HG02798 (cell line): ENCODE measurements at regions not wholly inside any gene's neighbourhood (a gene's known extent, or its start where the extent isn't known, plus 50 kb on each side); places are given as distances from the start of the nearest gene placed in this dataset.

Experiments used
- ATAC-seq: cut with Tn5 transposase; IDR thresholded peaks from one replicate; pipeline ENCODE4 v1.9.1; 2021; ENCODE audit warnings: mild to moderate bottlenecking; ENCODE audit not compliant: unreplicated experiment, poor library complexity

DNA sequence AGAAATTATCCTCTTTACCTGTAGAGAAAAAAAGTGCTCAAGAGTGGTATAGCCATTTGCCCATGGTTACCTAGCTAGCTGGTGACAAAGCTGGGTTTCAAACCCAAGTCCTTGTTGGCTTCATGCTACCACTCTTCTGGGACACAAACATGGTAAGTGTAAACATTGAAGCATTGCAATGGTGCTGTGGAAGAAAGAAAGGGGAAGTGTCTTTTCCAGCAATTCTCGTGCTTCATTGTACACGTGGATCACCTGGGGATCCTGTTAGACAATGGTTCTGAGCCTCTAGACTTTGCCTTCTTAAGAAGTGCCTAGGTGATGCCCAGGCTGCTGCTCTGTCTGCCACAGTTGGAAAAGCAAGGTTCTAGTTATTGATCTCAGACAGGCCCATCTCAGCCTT lies 134.8 kb upstream of the CTNNB1 start:
- ATAC-seq, result no peak

DNA sequence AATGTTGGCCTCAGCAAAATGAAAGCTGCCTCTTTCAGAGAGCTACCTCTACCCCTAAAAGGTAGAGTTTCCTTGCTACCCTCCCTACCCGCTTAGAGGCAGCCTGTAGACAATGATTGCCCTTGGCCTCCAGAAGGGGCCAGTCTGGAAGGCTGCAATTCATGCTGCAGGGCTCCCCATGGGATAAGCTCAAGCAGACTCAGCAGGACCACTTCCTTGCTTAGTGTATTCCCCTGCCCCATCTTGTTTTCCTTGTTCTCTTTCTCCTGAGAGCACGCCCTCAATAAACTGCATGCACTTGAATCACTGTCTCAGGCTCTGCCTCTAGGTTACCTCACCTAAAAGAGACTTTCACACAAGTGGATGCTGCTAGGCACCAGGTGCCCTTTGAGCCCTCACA lies 134.0 kb upstream of the CTNNB1 start:
- ATAC-seq, result no peak

DNA sequence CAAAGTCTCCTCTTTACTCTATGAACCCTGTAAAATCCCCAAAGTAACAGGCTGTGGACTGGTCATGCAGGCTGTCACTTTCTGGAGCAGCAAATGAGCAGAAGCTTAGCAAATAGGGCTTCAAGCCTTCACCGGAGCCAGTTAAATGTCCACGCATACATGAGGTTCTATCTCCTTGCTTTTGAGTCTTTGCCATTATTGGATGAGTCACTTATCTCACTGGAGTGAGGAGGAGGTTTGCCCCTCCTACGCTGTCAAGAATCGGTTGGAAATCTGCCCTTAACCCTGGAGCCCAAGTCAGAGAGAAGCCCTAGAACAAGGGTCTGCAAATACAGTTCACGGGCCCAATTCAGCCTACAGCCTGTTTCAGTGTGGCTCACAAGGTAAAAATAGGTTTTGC lies 126.1 kb upstream of the CTNNB1 start:
- ATAC-seq, result no peak

DNA sequence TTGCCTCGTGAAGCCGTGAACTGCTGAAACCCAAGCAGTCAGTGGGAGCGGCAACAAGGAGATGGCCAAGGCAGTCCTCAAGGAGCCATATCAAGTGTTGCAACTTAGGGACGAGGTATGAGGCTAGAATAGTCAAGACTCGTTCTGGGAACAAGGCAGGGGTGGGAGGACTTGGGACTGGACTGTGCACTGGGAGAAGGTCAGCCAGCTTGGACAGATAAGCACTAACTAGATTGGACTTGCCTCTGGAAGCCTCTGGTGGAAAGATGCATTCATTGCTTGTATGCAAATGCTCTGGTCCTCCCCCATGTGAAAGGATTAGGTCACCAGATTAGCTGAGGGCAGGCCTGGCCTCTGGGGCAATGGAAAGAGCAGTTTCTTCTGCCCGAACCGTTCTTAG lies 123.3 kb upstream of the CTNNB1 start:
- ATAC-seq, result no peak

DNA sequence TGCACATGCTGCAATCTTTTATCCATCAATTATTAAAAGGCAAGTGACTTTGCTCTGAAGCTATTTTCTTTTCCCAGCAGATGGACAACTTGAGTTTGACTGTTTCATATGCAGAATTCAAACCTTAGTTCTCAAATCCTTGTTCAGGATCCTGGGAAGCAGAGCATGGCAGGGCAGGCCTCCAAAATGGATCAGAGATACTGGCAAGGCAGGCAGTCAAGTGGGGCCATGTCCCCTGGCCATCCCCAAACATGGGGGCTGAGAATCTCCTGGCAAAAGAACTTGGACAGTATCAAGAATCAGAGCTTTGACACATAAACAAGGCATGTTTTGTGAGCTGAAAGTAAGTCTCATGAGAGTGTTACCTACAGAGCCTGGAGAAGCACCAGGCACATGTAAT lies 122.9 kb upstream of the CTNNB1 start:
- no peak for ATAC-seq

DNA sequence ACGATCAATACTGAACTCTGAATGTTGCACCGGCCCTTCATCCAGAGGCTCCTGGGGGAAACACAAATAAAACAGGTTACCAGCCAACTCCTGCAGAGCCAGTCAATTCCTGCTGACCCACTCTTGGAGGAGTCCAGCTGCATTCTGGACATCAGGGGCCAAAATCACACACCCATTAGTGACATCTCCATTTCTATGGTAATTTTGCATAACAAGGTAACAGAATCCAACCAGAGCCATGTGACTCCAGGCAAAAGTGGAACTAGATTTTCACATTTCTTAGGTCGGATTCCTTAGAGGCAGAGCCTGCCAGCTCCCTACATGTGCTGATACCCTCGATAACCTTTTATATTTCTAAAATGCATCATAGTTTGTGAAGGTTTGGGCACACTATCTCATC lies 119.2 kb upstream of the CTNNB1 start:
- ATAC-seq, result no peak

DNA sequence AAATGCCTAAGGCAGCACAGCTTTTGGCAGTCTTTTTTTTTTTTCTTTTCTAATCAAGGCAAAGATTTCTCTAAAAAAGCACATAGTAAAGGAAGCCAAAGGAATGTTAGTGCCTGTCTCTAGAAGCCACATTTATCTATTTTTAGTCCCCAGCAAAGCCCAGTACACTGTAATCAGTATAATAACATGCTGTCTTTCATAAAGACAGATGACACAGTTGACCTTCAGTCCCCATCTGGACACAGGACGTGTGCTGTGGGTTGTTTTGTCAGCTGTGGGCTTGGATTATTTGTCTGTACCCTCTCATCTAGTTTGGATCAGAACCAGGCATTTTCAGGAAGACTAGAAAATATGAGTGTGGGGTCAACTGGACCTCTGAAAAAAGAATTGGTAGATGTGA lies 110.4 kb upstream of the CTNNB1 start:
- no peak for ATAC-seq

DNA sequence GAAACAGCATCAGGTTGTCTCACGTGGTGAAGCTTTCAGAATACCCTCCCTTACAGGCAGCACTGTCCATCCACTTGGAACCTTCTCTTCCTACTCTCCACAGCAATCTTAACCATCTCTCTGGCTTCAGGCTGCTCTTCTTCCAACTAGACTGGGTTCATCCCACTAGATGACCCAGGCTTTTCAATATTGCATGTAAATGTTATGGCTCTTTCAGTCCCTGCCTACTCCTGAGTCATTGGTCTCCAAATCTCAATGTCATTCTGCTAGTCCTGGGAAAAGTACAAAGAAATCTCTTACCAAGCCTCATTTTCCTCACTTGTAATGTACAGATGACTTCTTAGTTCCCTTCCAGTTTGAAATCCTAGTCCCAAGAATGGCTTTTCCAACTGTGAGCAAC lies 109.7 kb upstream of the CTNNB1 start:
- no peak for ATAC-seq

DNA sequence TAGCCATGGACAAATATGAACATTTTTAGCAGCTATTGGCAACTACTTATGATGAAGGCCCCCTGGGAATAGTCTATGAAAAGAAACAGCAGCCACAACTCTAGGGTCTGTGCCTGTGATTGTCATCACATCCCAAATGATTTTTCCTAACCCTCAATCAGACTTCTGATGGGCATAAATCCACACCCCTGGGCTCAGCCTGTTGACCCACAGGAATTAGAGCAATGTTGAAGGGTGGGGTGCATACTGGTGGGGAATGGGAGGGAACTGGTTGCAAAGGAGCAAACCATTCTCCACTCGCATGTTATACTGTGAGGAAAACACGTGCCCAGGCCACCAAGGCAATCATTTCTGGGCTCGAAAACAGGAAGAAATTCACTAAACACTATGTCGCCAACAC lies 106.5 kb upstream of the CTNNB1 start:
- no peak for ATAC-seq

DNA sequence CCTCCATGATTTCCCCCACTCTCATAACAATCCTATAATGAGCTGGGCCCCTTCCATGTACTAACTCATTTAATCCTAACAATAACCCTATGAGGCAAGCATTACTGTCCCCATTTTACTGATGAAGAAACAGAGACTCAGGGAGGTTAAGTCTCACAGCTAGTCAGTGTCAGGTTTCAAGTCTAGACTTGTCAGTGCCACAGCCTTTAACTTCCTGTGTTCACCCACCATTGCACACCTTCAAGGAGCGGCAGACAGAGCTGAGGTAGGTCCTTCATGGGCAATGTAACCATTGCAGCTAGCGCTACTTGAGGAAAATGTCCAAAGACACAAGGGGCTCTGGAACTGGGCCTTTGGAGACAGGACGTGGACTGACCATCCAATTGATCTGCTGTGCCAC lies 105.8 kb upstream of the CTNNB1 start:
- ATAC-seq, result no peak

DNA sequence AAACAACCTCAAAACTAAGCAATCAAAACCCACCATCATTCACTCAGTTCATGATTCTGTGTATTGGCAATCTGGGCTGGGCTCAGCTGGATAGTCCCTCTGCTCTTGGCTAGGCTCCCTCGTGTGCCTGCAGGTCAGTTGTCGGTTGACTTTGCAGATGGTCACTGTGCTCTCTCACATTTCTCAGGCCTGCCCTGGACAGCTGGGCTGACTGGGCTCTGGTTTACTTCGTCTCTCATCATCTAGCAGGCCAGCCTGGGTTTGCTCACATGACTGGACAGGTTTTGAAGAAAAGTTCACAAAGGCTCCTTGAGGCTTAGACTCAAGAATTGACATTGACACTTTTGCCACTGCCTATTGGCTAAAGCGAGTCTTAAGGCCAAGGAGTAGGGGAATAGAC lies 105.0 kb upstream of the CTNNB1 start:
- ATAC-seq, result no peak

DNA sequence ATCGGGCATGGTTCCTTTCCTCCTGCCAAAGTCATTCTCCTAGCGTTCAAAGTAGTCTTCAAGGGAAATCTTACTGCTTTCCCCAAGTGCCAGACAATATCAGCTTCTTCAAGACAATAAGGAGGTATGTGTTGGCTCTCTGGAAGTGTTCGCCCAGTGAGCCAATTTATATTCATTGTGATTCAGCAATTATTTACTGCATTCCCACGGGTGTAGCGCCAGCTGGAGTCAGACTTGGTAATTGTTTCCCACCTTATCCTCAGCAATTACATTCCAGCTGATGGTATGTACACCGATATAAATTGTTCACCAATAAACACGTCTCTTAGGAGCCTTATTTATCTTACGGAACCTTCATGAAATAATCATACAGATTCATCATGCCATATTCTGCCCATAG lies 103.6 kb upstream of the CTNNB1 start:
- no peak for ATAC-seq

DNA sequence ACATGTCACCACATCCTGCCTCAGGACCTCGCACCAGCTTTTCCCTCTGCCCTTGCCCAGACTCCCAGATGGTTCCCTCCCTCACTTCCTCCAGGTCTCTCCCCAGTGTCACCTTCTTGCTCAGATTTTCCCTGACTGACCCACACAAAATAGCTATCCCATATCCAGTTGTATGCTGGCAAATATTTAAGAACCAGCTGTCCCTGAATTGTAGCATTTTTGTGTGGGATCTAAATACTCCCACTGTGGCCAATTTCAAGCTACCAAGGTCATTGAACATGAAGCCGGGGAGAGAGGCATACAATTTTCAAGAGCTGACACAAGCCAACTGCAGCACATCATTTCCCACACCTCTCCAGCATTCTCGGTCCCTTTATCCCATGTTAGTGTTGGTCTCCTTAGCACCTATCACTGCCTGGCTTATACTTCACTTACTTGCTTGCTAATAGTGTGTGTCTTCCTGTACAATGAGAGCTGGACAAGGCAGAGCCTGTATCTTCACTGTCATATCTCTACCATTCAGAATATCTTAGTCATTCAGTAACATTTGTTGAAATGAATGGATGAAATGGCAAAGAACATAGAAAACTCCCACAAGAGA lies 101.3 kb upstream of the CTNNB1 start:
- ATAC-seq, result no peak

DNA sequence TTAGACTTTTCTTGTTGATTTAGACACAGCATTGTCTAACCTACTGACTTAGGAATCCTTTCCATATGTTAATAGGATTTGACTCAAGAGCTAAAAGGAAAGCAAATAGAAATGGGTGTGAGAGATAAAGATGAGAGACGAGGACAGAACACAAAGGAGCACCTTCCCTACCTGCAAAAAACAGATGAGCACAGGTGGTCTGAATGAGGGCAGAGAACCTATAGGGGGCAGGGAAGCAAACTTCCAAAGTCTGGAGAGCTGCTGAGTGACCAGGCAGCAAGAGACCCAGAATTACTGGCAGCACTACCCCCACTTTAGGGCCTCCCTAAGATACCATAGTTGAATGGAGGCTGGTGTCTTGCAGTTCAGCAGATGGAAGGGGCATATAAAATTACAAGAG lies 98.1 kb upstream of the CTNNB1 start:
- no peak for ATAC-seq

DNA sequence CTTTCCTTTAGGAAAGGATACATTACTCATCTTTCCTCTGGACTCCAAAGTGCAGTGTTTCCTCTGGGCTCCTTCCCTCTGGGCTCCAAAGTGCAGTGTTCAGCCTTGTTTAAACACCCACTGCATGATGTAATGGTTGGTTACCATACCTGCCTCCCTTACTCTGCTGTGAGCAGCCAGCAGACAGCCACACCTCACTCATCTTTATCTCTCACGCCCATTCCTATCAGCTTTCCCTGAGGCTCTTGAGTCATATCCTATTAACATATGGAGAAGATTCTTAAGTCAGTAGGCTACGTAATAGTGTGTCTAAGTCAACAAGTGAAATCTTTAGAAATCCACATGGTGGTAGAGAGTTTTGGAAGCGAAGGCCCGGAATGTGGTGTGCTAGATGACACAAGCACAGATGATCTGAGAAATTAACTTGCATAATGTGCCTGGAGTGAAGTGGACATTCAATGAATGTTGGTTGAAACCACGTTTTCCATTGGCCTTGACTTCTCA lies 97.2 kb upstream of the CTNNB1 start:
- ATAC-seq, result no peak

DNA sequence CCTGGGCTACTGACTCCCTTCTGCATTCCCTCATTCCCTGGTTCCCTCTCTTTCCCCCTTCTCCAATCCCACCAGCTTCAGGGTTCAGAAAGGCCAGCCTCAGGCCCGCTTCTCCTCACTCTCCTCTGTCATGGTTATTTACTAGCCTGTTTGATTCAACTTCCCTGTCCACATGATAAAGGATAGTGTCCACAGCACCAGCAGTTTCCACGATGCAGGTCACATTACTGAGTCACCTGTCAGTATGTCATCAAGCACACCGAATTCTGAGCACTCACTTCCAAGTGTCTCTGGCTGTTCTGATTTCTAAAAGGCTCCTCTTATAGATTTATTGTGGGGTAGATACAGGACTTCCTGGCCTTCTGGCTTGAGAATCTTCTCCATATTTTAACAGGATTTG lies 96.6 kb upstream of the CTNNB1 start:
- ATAC-seq, result no peak

DNA sequence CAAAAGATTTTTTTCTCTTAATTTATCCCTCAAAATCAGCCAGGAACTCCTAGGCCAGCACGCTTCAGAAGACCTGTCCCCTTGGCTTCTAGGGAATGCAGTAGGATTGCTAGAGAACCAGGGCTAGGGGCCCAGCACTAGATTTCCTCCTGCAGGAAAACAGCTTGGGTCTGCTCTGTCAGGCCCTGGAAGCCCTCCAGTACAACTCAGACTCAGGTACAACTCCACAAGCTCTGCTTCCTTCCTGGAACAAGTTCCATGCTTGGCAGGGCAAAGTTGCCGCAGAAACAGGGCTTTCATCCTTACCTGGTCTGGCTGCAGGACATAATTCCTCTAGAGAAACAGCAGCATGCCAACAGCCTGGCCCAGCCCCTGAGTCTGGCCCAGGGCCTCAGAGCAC lies 96.1 kb upstream of the CTNNB1 start:
- ATAC-seq, result no peak

DNA sequence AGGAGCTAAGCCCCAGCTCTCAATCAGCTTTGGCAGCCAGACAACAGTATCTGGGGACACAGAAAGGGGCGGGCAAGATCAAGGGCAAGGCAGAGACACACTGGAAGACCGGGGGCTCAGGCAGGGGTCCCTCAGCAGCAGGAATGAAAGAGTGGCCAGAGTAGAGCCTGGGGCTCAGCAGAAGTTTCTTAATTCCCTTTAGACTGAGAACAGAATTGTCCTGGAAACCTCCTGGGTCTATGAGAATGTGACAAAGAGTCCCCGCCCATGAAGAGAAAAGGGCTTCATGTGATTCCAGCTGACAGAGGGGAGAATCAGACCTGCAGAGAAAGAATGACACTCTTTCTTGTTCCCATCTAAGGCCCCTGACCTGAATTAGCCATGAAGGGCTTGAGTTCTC lies 95.2 kb upstream of the CTNNB1 start:
- ATAC-seq, result no peak

DNA sequence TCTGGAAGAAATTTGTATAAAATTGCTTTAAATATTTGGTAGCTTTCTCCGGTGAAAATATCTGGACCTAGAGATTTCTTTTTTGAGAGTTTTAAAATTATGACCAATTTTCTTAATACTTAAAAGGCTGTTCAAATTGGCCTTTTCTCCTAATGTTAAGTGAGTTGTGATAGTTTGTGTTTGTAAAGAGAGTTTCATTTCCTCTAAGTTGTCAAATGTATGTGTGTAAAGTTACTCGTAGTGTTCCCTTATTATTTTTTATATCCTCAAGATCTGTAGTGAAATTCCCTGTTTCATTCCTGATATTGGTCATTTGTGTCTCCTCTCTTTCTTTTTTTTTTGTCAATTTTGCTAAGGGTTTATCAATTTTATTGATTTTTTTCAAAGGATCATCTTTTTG lies 92.6 kb upstream of the CTNNB1 start:
- ATAC-seq, result no peak

DNA sequence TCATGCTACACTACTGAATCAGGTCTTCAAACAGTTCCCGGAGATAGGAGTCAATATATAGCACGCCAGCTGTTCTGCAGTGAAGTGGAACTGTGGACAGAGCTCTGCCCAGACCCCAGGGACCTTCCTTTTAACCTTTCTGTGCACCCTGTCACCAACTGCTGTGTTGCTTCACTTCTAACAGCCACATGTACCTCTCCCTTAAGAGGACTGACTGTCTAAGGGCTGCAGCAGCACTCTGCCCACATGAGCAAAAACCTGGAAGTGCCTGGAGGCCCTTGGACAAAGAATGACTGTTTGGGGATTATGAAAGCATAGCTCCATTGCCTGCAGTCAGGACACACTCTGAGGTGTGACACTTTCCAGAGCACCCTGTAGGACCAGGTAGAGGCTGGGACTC lies 88.3 kb upstream of the CTNNB1 start:
- ATAC-seq, result no peak

DNA sequence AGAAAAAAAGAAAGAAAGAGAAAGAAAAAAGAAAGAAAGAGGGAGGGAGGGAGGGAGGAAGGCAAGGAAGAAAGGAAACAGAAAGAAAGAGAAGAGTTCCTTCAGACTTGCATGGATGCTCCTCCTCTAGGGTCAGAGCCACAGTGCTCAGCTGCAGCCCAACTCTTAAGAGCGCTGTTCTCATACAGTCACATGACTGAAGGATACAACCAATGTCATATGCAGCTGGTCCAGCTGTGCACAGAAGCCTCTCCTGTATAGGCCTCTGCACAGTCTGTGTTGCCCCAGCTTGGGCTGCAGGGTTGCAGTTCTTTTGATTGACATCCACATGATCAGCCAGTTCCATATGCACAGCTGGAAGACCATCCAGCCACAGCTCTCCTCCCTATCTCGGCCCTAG lies 86.8 kb upstream of the CTNNB1 start:
- no peak for ATAC-seq

DNA sequence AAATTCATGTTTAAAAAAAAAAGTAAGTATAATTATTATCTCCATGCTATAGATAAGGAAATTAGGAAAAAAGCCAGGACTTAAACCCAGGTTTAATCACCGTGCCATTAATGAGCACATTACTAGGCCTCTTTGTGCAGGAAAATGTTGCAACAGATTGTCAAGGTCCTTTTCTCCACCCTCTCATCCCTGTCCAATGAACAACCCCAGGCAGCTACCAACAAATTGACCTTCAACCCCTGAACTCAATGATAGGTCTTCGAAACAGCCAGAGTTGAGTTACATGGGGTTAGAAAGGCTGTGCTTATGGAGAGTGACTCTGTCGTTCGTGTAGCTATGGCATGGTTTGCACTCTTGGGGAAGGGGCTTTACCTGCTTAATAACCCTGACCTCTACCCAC lies 84.2 kb upstream of the CTNNB1 start:
- ATAC-seq, result no peak

DNA sequence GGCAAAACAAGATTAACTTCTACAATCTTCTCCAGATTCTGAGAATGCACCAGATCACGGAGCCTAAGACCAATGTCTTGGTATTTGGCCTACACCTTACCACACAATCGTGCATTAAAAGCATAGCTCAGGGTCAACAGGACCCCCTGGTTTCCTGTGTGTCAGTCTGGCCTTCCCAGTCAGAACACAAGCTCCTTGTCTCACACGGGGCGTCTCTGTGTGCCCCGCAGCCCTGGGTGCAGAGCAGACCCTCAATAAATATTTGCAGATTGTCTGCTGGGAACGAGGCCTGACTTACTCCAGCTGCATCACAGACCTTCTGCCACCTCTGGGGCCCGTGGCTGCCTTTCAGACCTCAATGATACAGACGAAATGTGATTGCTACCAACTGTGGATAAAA lies 82.5 kb upstream of the CTNNB1 start:
- ATAC-seq, result no peak
